NCI-H1105 (cell line): ENCODE measurements at regions not wholly inside any gene's neighbourhood (a gene's known extent, or its start where the extent isn't known, plus 50 kb on each side); places are given as distances from the start of the nearest gene placed in this dataset.
"Not testable (repeated sequence)": the region's sequence is repeated elsewhere in the genome, so short reads cannot be mapped to it uniquely, and the experiment has no call there.

Experiments used
- DNase-seq: peaks from one replicate; lab custom pipeline; 2025; lab: John Stamatoyannopoulos, UW

- no peak for DNase-seq
These were observed 531.2 kb downstream of the KIF2B start for GRCh38 chr17:54353789-54354525.

GRCh38 chr17:54361073-54361472, 538.3 kb downstream of the KIF2B start:
- not testable (repeated sequence) for DNase-seq

- no peak for DNase-seq
These were observed 531.7 kb upstream of the TOM1L1 start for GRCh38 chr17:54368906-54369305.

- no peak for DNase-seq
These were observed 528.4 kb upstream of the TOM1L1 start for GRCh38 chr17:54372069-54372749.

- no peak for DNase-seq
These were observed 526.7 kb upstream of the TOM1L1 start for GRCh38 chr17:54373970-54374369.

GRCh38 chr17:54376409-54376808, 524.2 kb upstream of the TOM1L1 start:
- not testable (repeated sequence) for DNase-seq

GRCh38 chr17:54381482-54381881, 519.2 kb upstream of the TOM1L1 start:
- DNase-seq, result no peak

GRCh38 chr17:54404259-54404658, 496.4 kb upstream of the TOM1L1 start:
- no peak for DNase-seq

GRCh38 chr17:54405826-54406225, 494.8 kb upstream of the TOM1L1 start:
- no peak for DNase-seq

GRCh38 chr17:54408731-54409130, 491.9 kb upstream of the TOM1L1 start:
- peak; percentile 62 for DNase-seq

GRCh38 chr17:54418467-54418866, 482.2 kb upstream of the TOM1L1 start:
- DNase-seq, result no peak

GRCh38 chr17:54425671-54426070, 475.0 kb upstream of the TOM1L1 start:
- DNase-seq, result no peak

GRCh38 chr17:54426296-54426886, 474.3 kb upstream of the TOM1L1 start:
- DNase-seq, result peak; percentile 5

GRCh38 chr17:54435966-54436365, 464.7 kb upstream of the TOM1L1 start:
- no peak for DNase-seq

- DNase-seq, result no peak
These were observed 460.8 kb upstream of the TOM1L1 start for GRCh38 chr17:54439816-54440215.

GRCh38 chr17:54451051-54451450, 449.6 kb upstream of the TOM1L1 start:
- DNase-seq, result no peak

- DNase-seq, result no peak
These were observed 447.8 kb upstream of the TOM1L1 start for GRCh38 chr17:54452666-54453348.

- no peak for DNase-seq
These were observed 445.3 kb upstream of the TOM1L1 start for GRCh38 chr17:54455251-54455868.

- DNase-seq, result not testable (repeated sequence)
These were observed 435.2 kb upstream of the TOM1L1 start for GRCh38 chr17:54465443-54465842.

GRCh38 chr17:54466875-54467274, 433.8 kb upstream of the TOM1L1 start:
- no peak for DNase-seq

GRCh38 chr17:54482843-54483242, 417.8 kb upstream of the TOM1L1 start:
- no peak for DNase-seq

GRCh38 chr17:54493691-54494090, 407.0 kb upstream of the TOM1L1 start:
- DNase-seq, result no peak
